Nephron progenitor cell (in vitro differentiated cells): ENCODE measurements at regions not wholly inside any gene's neighbourhood (a gene's known extent, or its start where the extent isn't known, plus 50 kb on each side); places are given as distances from the start of the nearest gene placed in this dataset.

Experiments used
- DNase-seq: peaks from one replicate; pipeline ENCODE4 v3.0.0; 2021
- H3K27ac Mint-ChIP-seq: 2 replicates; pipeline ENCODE4 v1.8.0; 2021; ENCODE audit warnings: mild to moderate bottlenecking, moderate library complexity, mixed read lengths
- H3K27me3 Mint-ChIP-seq: 2 replicates; pipeline ENCODE4 v1.8.0; 2021; ENCODE audit warnings: mild to moderate bottlenecking, low read depth, mixed read lengths; ENCODE audit not compliant: poor library complexity
- H3K36me3 Mint-ChIP-seq: 2 replicates; pipeline ENCODE4 v1.8.0; 2021; ENCODE audit warnings: low read depth, mixed read lengths
- H3K4me1 Mint-ChIP-seq: 2 replicates; pipeline ENCODE4 v1.8.0; 2021; ENCODE audit warnings: mixed read lengths
- H3K4me3 Mint-ChIP-seq: 2 replicates; pipeline ENCODE4 v1.8.0; 2021; ENCODE audit warnings: mild to moderate bottlenecking, moderate library complexity, mixed read lengths
- H3K9me3 Mint-ChIP-seq: 2 replicates; pipeline ENCODE4 v1.8.0; 2021; ENCODE audit warnings: mild to moderate bottlenecking, moderate library complexity, mixed read lengths
- CTCF ChIP-seq: fragments of 200-600 bp; sonication (generic); IDR thresholded peaks from 2 replicates; pipeline ENCODE4 v1.5.0; 2021; ENCODE audit warnings: antibody characterized with exemption

- no peak for DNase-seq
- peaks cover 3% of the 10 kb centered on the region for H3K27me3 Mint-ChIP-seq
- no peaks in the 10 kb centered on the region for H3K36me3 Mint-ChIP-seq
- no peak overlapping the region for H3K4me3 Mint-ChIP-seq
- peak overlapping the region; percentile 19 for H3K27ac Mint-ChIP-seq
- H3K4me1 Mint-ChIP-seq: peaks cover 13% of the 10 kb centered on the region
- no peaks in the 10 kb centered on the region for H3K9me3 Mint-ChIP-seq
- no peak for TF ChIP-seq CTCF
Observed at GRCh38 chr18:22102953-22103646, 66.3 kb upstream of the GATA6 start.

- DNase-seq: no peak
- no peak for TF ChIP-seq CTCF
- peaks cover 3% of the 10 kb centered on the region for H3K27me3 Mint-ChIP-seq
- no peak overlapping the region for H3K4me3 Mint-ChIP-seq
- H3K36me3 Mint-ChIP-seq: no peaks in the 10 kb centered on the region
- H3K27ac Mint-ChIP-seq: no peak overlapping the region
- peaks cover 8% of the 10 kb centered on the region for H3K4me1 Mint-ChIP-seq
- H3K9me3 Mint-ChIP-seq: no peaks in the 10 kb centered on the region
Observed at GRCh38 chr18:22103647-22104031, 65.8 kb upstream of the GATA6 start.

- H3K4me1 Mint-ChIP-seq: peaks cover 13% of the 10 kb centered on the region
- H3K27ac Mint-ChIP-seq: no peak overlapping the region
- no peaks in the 10 kb centered on the region for H3K27me3 Mint-ChIP-seq
- H3K36me3 Mint-ChIP-seq: no peaks in the 10 kb centered on the region
- DNase-seq: no peak
- H3K9me3 Mint-ChIP-seq: no peaks in the 10 kb centered on the region
- TF ChIP-seq CTCF: no peak
- H3K4me3 Mint-ChIP-seq: no peak overlapping the region
Observed at GRCh38 chr18:22106536-22107292, 62.7 kb upstream of the GATA6 start.

- no peak overlapping the region for H3K27ac Mint-ChIP-seq
- H3K9me3 Mint-ChIP-seq: no peaks in the 10 kb centered on the region
- H3K4me3 Mint-ChIP-seq: no peak overlapping the region
- no peaks in the 10 kb centered on the region for H3K27me3 Mint-ChIP-seq
- H3K36me3 Mint-ChIP-seq: no peaks in the 10 kb centered on the region
- TF ChIP-seq CTCF: no peak
- no peak for DNase-seq
- peaks cover 11% of the 10 kb centered on the region for H3K4me1 Mint-ChIP-seq
Observed at GRCh38 chr18:22108674-22109073, 60.7 kb upstream of the GATA6 start.

GRCh38 chr18:22109535-22109934, 59.9 kb upstream of the GATA6 start:
- Mint-ChIP-seq H3K27me3 (no peaks in the 10 kb centered on the region), H3K4me1 (peaks cover 11% of the 10 kb centered on the region), H3K9me3 (no peaks in the 10 kb centered on the region), H3K27ac (no peak overlapping the region), H3K4me3 (no peak overlapping the region), H3K36me3 (no peaks in the 10 kb centered on the region)
- no peak for TF ChIP-seq CTCF
- no peak for DNase-seq
